ENCODE measurements at regions not wholly inside any gene's neighbourhood (a gene's known extent, or its start where the extent isn't known, plus 50 kb on each side); places are given as distances from the start of the nearest gene placed in this dataset.

- TF ChIP-seq, protein P1, sequence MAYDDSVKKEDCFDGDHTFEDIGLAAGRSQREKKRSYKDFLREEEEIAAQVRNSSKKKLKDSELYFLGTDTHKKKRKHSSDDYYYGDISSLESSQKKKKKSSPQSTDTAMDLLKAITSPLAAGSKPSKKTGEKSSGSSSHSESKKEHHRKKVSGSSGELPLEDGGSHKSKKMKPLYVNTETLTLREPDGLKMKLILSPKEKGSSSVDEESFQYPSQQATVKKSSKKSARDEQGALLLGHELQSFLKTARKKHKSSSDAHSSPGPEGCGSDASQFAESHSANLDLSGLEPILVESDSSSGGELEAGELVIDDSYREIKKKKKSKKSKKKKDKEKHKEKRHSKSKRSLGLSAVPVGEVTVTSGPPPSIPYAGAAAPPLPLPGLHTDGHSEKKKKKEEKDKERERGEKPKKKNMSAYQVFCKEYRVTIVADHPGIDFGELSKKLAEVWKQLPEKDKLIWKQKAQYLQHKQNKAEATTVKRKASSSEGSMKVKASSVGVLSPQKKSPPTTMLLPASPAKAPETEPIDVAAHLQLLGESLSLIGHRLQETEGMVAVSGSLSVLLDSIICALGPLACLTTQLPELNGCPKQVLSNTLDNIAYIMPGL (CRISPR knock-in tag; IDR thresholded peaks at IDR 0.05; ENCODE audit: borderline replicate concordance), result no peak
- TF ChIP-seq CTCF (IDR thresholded peaks at IDR 0.05) (no peak), EP300 (IDR thresholded peaks at IDR 0.05) (no peak), JUNB (IDR thresholded peaks at IDR 0.05) (no peak), REST (IDR thresholded peaks at IDR 0.05) (no peak)
Measured at GRCh38 chr10:31618541-31619291, 299.7 kb downstream of the ZEB1 start.
